Transverse colon (tissue), 4 donors: ENCODE measurements at regions not wholly inside any gene's neighbourhood (a gene's known extent, or its start where the extent isn't known, plus 50 kb on each side); places are given as distances from the start of the nearest gene placed in this dataset.

Source experiments
- CTCF ChIP-seq, 5 experiments: fragments of 200-600 bp in 3 of 5; fragments of 450-650 bp in 2 of 5; sonication (generic) in 3 of 5; IDR thresholded peaks; 1 replicate in 2 of 5; 2 replicates in 3 of 5; pipeline ENCODE4 v1.5.1; 2016 to 2017; ENCODE audit warnings: antibody characterized with exemption in 5 of 5, inconsistent platforms in 3 of 5, mild to moderate bottlenecking in 2 of 5, moderate library complexity in 1 of 5
- POLR2A ChIP-seq: fragments of 450-650 bp; IDR thresholded peaks from one replicate; pipeline ENCODE4 v1.6.1; 2016; ENCODE audit warnings: antibody characterized with exemption, mild to moderate bottlenecking, moderate library complexity
- POLR2AphosphoS5 ChIP-seq, 3 donors: sonication (generic); formaldehyde crosslinking; IDR thresholded peaks; one replicate each; pipeline ENCODE4 v1.6.1; 2016; ENCODE audit warnings: antibody characterized with exemption in 3 of 3

DNA sequence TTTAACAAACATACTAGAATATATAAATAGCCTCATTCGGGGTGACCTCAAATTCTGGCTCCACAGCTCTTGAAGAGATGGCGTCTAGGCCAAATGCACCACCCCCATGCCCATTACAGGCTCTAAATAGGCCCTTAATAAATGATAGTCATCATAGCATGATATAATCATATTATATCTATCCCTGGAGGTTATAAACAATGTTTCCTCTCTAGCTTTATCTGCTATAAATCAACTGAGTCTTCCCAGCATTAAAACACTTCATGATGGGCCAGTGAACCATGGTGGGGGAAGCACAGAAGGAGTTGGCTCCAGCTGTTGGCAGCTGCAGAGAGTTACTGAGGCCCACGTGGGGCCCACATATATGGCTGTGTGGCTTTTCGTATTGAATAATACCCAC is 214.9 kb upstream of the MPHOSPH6 start:
- TF ChIP-seq CTCF (IDR thresholded peaks at IDR 0.05): no peak
- TF ChIP-seq POLR2A: no peak
- TF ChIP-seq POLR2AphosphoS5 (IDR thresholded peaks at IDR 0.05): no peak
